Muscle layer of duodenum (tissue), 2 donors: ENCODE measurements at regions not wholly inside any gene's neighbourhood (a gene's known extent, or its start where the extent isn't known, plus 50 kb on each side); places are given as distances from the start of the nearest gene placed in this dataset.
"Not testable (repeated sequence)": the region's sequence is repeated elsewhere in the genome, so short reads cannot be mapped to it uniquely, and the experiment has no call there.

Experiments used
- H3K27ac ChIP-seq: one replicate; pipeline ENCODE4 v1.7.0; 2013; ENCODE audit warnings: mild to moderate bottlenecking, low read length
- H3K27me3 ChIP-seq: one replicate; pipeline ENCODE4 v1.7.0; 2013; ENCODE audit warnings: low read depth, mild to moderate bottlenecking, control low read depth, low read length
- H3K36me3 ChIP-seq, 2 donors: one replicate each; pipeline ENCODE4 v1.7.0; 2013; ENCODE audit warnings: low read length in 2 of 2, control low read depth in 1 of 2, mild to moderate bottlenecking in 1 of 2; ENCODE audit not compliant: insufficient read depth in 2 of 2, control insufficient read depth in 1 of 2
- H3K4me1 ChIP-seq, 2 donors: one replicate each; pipeline ENCODE4 v1.7.0; 2013; ENCODE audit warnings: low read length in 2 of 2, mild to moderate bottlenecking in 2 of 2, control low read depth in 1 of 2, moderate library complexity in 1 of 2; ENCODE audit not compliant: insufficient read depth in 2 of 2, control insufficient read depth in 1 of 2
- H3K4me3 ChIP-seq, 2 donors: one replicate each; pipeline ENCODE4 v1.7.0; 2013; ENCODE audit warnings: low read length in 2 of 2, low read depth in 1 of 2, mild to moderate bottlenecking in 1 of 2
- H3K9me3 ChIP-seq, 2 donors: one replicate each; pipeline ENCODE4 v1.7.0; 2013; ENCODE audit warnings: low read length in 2 of 2, control low read depth in 1 of 2, mild to moderate bottlenecking in 1 of 2; ENCODE audit not compliant: control insufficient read depth in 1 of 2
- donor health status: healthy.

DNA sequence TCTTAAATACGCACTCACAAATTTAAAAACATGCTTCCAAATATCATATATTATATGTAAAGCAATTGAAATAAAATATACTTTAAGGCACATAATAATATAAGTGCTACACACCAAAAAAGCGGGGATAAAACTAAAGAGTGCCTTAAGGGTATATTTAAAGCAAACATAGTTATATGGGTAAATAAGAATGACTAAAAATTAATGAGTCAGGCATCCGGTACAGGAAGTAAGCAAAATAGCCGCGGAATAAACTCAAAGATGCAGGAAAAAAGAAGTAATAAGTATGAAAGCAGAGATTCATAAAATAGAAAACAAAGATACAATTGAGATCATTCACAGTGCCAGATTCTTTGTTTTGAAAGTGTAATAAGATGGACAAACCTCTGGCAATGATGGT is 503.5 kb upstream of the SOX11 start:
- no peaks in the 10 kb centered on the region for H3K9me3 ChIP-seq
- H3K4me3 ChIP-seq, result no peak overlapping the region
- no peaks in the 10 kb centered on the region for H3K4me1 ChIP-seq
- H3K27ac ChIP-seq, result no peak overlapping the region
- H3K36me3 ChIP-seq, result no peaks in the 10 kb centered on the region
- H3K27me3 ChIP-seq, result no peaks in the 10 kb centered on the region

DNA sequence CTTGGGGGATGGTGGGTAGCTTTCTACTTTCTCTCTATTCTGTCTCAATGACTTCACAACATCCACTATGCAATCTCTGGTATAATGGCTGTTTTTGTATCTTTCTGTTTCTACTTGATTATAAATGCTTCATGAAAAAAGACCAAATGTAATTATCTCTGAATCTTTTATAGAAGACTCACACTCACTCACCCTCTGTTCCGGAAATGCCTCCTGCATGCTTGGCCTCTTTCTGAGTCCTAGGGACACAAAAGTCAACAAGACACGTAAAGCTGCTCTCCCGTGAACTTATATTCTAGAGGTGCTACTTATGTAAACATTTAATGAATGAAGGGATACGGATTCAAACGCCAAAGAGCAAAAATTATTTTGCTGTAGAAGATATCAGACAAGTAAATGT is 502.2 kb upstream of the SOX11 start:
- Histone ChIP-seq H3K4me3 (no peak overlapping the region), H3K36me3 (no peaks in the 10 kb centered on the region), H3K4me1 (no peaks in the 10 kb centered on the region), H3K9me3 (no peaks in the 10 kb centered on the region), H3K27me3 (no peaks in the 10 kb centered on the region), H3K27ac (no peak overlapping the region)

DNA sequence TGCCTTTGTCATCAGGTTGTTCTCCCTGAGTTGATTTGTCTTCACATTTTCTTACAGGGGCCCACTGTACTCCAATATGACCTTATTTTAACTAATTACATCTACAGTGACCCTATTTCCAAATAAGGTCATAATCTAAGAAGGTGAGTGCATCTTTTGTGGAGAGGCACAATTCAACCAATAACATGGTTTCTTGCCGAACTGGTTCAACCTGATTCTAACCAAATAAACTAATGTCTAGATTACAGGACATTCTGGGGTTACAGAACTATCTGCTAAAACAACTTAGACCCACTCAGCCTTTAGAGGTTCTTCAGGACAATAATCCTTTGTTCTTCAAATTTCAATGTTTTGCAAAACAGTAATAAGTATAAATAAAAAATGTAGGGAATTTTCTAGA is 496.5 kb upstream of the SOX11 start:
- H3K27me3 ChIP-seq, result no peaks in the 10 kb centered on the region
- no peaks in the 10 kb centered on the region for H3K9me3 ChIP-seq
- no peak overlapping the region for H3K4me3 ChIP-seq
- no peaks in the 10 kb centered on the region for H3K36me3 ChIP-seq
- H3K27ac ChIP-seq, result no peak overlapping the region
- H3K4me1 ChIP-seq, result no peaks in the 10 kb centered on the region

DNA sequence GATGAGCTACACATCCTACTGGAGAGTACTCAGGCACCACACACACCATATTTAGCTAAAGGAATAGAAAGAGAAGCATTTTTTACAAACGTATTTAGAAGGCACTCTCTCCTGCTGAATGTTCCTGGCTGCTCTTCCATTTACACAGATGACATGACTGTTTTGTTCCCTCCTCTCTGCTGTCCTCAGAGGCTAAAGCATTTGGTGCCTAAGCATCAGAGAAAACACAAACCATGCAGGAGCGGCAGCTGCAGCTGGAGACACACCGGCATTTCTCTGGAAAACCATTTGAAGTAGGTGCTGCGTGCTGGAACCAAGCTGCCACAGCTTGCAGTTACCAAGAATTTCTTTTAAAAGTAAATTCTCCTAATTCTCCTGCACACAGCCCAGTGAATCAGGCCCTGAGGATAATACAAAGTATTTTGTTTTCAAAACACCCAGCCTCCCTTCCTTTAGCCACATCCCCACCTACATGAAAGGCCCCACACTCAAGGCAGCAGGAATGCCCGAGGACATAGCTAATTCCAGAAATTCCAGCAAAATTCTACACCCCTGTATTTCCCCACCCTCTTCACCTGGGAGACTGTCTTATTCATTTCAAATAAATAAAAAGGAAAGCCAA is 488.9 kb upstream of the SOX11 start:
- H3K36me3 ChIP-seq, result no peaks in the 10 kb centered on the region
- H3K27ac ChIP-seq, result no peak overlapping the region
- no peak overlapping the region for H3K4me3 ChIP-seq
- H3K9me3 ChIP-seq, result no peaks in the 10 kb centered on the region
- no peaks in the 10 kb centered on the region for H3K27me3 ChIP-seq
- H3K4me1 ChIP-seq, result no peaks in the 10 kb centered on the region

DNA sequence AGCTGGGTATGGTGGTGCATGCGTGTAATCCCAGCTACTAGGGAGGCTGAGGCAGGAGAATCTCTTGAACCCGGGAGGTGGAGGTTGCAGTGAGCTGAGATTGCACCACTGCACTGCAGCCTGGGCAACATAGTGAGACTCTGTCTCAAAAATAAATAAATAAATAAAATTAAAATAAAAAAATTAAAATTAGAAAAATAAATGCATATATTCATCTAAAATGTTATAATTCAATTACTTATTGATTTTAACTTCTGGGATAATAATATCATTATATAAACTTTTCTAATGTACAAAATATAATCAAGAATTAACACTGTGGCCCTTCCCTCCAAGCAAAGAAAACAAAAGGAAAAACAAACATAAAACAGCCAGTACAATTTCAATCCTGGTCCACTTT is 485.4 kb upstream of the SOX11 start:
- not testable (repeated sequence) for H3K27ac ChIP-seq, H3K27me3 ChIP-seq, H3K9me3 ChIP-seq, H3K36me3 ChIP-seq, H3K4me3 ChIP-seq, H3K4me1 ChIP-seq

DNA sequence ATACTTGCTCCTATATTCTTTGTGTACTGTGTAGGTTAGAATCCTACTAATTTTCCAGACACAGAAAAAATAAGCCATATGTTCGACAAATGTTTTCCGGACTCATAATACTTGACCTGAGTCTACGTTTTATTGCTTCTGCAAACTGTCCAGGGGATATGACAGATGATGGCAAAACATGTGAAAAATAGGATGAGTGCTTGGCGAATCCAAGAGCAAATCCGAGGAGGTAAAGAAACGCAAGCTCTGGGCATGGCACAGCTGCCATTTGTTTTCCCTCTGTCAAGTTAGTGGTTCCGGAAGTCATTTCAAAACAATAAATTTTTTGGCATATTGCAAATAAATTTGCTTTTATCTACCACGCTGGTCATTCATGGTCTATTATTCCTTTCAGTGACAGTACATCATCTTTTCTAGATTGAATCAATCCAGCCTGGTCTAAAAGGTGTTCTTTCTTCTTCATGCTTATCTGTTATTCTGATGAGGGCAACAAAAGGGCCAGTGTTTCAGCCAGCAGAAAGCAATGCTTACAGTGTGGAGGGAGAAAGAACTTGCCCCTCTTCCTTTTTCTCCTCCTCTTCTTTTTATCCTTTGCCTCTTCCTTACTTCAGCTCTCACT is 476.1 kb upstream of the SOX11 start:
- Histone ChIP-seq H3K27ac (no peak overlapping the region), H3K36me3 (no peaks in the 10 kb centered on the region), H3K4me3 (no peak overlapping the region), H3K9me3 (no peaks in the 10 kb centered on the region), H3K4me1 (no peaks in the 10 kb centered on the region), H3K27me3 (no peaks in the 10 kb centered on the region)

DNA sequence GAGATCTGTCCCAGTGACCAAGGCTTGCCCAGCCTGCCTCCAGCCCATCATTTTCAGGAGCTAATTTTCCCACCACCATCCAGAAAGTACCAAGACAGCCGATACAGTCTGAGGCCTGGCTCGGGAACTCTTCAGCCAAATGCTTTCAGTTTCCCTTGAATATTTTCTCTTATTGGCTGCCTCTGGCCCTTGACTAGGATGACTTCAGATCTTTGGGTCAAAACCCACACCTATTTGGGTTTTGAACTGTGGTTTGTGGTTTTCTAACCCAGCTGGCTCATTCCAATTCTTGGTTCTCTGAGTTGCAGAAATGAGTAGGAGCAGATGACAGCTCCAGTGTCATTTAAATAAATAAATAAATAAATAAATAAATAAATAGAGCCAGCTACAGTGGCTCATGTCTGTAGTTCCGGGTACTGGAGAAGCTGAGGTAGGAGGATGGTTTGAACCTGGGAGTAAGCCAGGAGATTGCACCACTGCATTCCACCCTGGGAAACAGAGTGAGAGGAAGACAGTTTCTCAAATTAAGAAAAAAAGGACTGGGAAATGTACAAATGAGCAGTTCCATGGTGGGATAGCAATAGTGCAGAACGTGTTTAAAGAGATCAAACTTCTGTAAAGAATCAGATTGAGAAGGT is 465.0 kb upstream of the SOX11 start:
- H3K27ac ChIP-seq, result no peak overlapping the region
- H3K36me3 ChIP-seq, result no peaks in the 10 kb centered on the region

DNA sequence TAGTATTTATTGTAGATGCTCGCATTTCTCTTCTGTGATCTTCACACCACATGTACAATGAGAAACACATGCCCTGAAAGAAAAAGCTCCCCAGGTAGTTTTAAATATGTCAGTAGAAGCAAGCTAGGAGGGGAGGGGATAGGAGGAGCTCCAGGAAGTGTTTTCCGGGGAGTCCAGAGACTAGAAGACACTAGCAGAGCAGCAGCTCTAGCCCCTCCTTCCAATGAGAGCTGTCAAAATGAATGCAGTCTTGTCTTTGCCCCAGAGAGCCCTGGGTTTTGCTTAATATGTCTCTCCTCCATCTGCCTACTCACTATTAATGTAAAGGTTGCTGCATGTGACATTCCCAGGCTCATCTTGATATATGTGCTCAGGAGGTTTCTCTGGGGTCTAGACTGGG is 462.6 kb upstream of the SOX11 start:
- Histone ChIP-seq H3K36me3 (no peaks in the 10 kb centered on the region), H3K4me1 (no peaks in the 10 kb centered on the region), H3K27me3 (no peaks in the 10 kb centered on the region), H3K4me3 (no peak overlapping the region), H3K27ac (no peak overlapping the region), H3K9me3 (no peaks in the 10 kb centered on the region)

More for the DNA sequence above, 465.0 kb upstream of the SOX11 start:
- Histone ChIP-seq H3K27me3 (no peaks in the 10 kb centered on the region), H3K9me3 (no peaks in the 10 kb centered on the region), H3K4me3 (no peak overlapping the region), H3K4me1 (no peaks in the 10 kb centered on the region)

DNA sequence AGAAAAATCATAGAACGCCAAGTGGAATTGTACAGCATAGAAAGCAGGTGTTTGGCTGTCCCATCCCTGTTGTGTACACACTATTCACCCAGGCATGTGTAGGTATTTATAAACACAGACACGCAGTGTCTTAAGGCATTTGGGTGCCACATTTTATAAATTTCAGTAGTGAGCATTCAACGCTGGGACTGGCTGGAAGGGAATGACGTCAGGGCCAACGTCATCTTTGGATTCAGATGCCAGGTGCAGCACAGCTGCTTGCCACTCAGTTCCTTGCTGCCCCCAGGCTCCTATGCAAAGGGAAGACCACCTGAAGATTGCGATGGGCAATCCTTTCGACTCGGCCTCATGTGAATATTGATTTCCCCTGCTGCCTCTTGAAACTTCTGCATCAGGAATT is 461.7 kb upstream of the SOX11 start:
- Histone ChIP-seq H3K27ac (no peak overlapping the region), H3K9me3 (no peaks in the 10 kb centered on the region), H3K4me1 (no peaks in the 10 kb centered on the region), H3K36me3 (no peaks in the 10 kb centered on the region), H3K4me3 (no peak overlapping the region), H3K27me3 (no peaks in the 10 kb centered on the region)

DNA sequence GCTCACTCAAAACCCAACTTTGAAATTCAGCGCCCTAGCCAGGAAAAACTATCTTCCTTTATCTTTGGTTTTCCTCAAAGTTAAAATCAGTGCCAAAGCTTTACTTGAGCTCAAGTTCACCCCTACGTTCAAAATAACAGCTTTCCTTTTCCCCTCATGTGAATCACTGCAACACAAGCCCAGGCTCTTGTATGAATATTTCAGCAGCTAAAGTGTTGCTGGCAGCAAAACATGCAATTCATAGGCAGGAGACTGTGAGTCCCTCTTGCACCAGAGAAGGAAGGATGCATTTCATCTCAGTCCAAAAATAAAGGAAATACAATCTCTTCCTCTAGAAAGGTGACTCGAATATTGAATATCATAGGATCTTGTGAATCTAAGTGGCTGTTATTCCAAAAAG is 461.3 kb upstream of the SOX11 start:
- Histone ChIP-seq H3K4me1 (no peaks in the 10 kb centered on the region), H3K27ac (no peak overlapping the region), H3K36me3 (no peaks in the 10 kb centered on the region), H3K27me3 (no peaks in the 10 kb centered on the region), H3K4me3 (no peak overlapping the region), H3K9me3 (no peaks in the 10 kb centered on the region)

DNA sequence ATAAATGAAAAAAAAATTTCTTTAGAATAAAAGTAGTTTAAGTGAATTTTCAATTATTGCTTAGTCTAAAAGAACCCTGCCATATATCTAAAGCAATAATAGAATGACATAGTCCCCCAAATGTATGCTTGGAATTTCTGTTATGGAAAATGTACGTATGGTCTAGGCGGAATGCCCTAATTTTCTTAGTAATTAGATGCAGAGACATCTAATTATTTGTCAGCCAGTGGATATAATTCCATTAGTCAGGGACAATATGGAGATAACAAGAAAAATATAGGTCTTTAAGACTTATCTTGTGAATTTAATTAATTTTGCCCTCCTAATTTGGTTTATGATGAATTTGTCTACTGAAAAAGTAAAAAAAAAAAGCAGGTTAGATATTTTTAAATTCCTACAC is 460.9 kb upstream of the SOX11 start:
- no peaks in the 10 kb centered on the region for H3K4me1 ChIP-seq
- H3K27me3 ChIP-seq, result no peaks in the 10 kb centered on the region
- no peak overlapping the region for H3K4me3 ChIP-seq
- no peak overlapping the region for H3K27ac ChIP-seq
- no peaks in the 10 kb centered on the region for H3K36me3 ChIP-seq
- H3K9me3 ChIP-seq, result no peaks in the 10 kb centered on the region

DNA sequence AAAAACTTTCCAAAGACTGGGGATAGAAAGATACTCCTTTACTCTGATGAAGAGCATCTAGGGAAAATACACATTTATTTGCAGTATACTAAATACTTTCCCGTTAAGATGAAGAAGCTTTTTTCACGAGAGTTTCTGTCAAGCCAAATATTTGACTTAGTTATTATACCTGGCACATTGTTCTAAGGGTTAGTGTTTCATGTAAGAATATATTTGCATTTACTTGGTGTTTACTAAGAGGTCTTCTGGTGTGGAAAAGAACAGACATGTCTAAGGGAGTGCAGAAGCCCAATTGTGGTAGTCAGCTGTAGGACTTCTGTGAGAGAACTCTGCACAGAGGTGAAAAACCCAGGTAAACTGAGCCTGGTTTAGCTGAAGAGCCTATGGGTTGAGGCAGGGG is 457.6 kb upstream of the SOX11 start:
- H3K9me3 ChIP-seq, result no peaks in the 10 kb centered on the region
- H3K27ac ChIP-seq, result no peak overlapping the region
- no peaks in the 10 kb centered on the region for H3K4me1 ChIP-seq
- H3K4me3 ChIP-seq, result no peak overlapping the region
- H3K36me3 ChIP-seq, result no peaks in the 10 kb centered on the region
- no peaks in the 10 kb centered on the region for H3K27me3 ChIP-seq
